H1 (cell line): ENCODE measurements at regions not wholly inside any gene's neighbourhood (a gene's known extent, or its start where the extent isn't known, plus 50 kb on each side); places are given as distances from the start of the nearest gene placed in this dataset.

Experiments
- CTCF ChIA-PET: fragments of 300-600 bp; sonication (Branson Sonifier 250); formaldehyde crosslinking; loops from one replicate; lab custom pipeline; 2021; ENCODE audit not compliant: partially characterized antibody; lab: Charles Lee
- POLR2A ChIA-PET: fragments of 300-600 bp; sonication (Branson Sonifier 250); formaldehyde crosslinking; loops from one replicate; lab custom pipeline; 2021; ENCODE audit warnings: inconsistent platforms; ENCODE audit not compliant: partially characterized antibody; lab: Charles Lee
- DNase-seq, 2 experiments: peaks; one replicate each; pipeline versions ENCODE4 v3.0.0 to v3.0.0-alpha.2; 2010 to 2022; ENCODE audit warnings: low spot score in 2 of 2, low read depth in 1 of 2, mixed read lengths in 1 of 2
- FAIRE-seq: peaks from 2 replicates; lab custom pipeline; 2011; peaks lifted over from hg19 to GRCh38; lab: Jason Lieb, UNC
- H2AFZ ChIP-seq: 2 replicates; pipeline ENCODE4 v1.8.1; 2012; ENCODE audit warnings: low read length, inconsistent platforms
- H2AK5ac ChIP-seq: 2 replicates; pipeline ENCODE4 v1.6.1; 2013; ENCODE audit warnings: low read depth, low read length
- H2BK120ac ChIP-seq: replicated peaks from 2 replicates; pipeline ENCODE3; 2013; ENCODE audit warnings: low read depth, low read length, inconsistent platforms
- H2BK12ac ChIP-seq: 2 replicates; pipeline ENCODE4 v1.6.1; 2013; ENCODE audit warnings: low read depth, low read length
- H2BK15ac ChIP-seq: 2 replicates; pipeline ENCODE4 v1.6.1; 2013; ENCODE audit warnings: low read length
- H2BK20ac ChIP-seq: 2 replicates; pipeline ENCODE4 v1.6.1; 2013; ENCODE audit warnings: low read length
- H2BK5ac ChIP-seq: 2 replicates; pipeline ENCODE4 v1.6.1; 2013; ENCODE audit warnings: low read depth, low read length
- H3K14ac ChIP-seq: 2 replicates; pipeline ENCODE4 v1.6.1; 2013; ENCODE audit warnings: inconsistent platforms; ENCODE audit not compliant: insufficient read length
- H3K18ac ChIP-seq: 2 replicates; pipeline ENCODE4 v1.6.1; 2013; ENCODE audit warnings: low read length; ENCODE audit errors: extremely low read depth
- H3K23ac ChIP-seq: 2 replicates; pipeline ENCODE4 v1.6.1; 2013; ENCODE audit warnings: inconsistent platforms; ENCODE audit not compliant: insufficient read length
- H3K23me2 ChIP-seq: 2 replicates; pipeline ENCODE4 v1.6.1; 2013; ENCODE audit warnings: low read depth, low read length
- H3K27ac ChIP-seq: 2 replicates; pipeline ENCODE4 v1.6.1; 2011; ENCODE audit warnings: low read depth, low read length, inconsistent platforms
- H3K27me3 ChIP-seq, 4 experiments: replicated peaks in 1 of 4; 1 replicate in 1 of 4; 2 replicates in 3 of 4; pipeline versions ENCODE4 v1.6.1 to v1.8.1; 2011 to 2013; ENCODE audit warnings: low read length in 3 of 4, mild to moderate bottlenecking in 3 of 4, inconsistent platforms in 2 of 4, mixed read lengths in 2 of 4, moderate library complexity in 1 of 4; ENCODE audit not compliant: control insufficient read depth in 3 of 4, insufficient read depth in 3 of 4; ENCODE audit errors: extremely low read depth in 1 of 4
- H3K36me3 ChIP-seq, 4 experiments: 2 replicates each; pipeline versions ENCODE4 v1.6.1 to v1.8.1; 2011 to 2013; ENCODE audit warnings: mild to moderate bottlenecking in 4 of 4, low read length in 3 of 4, moderate library complexity in 2 of 4, control low read depth in 1 of 4, inconsistent platforms in 1 of 4; ENCODE audit not compliant: insufficient read depth in 4 of 4, control insufficient read depth in 2 of 4
- H3K4ac ChIP-seq: replicated peaks from 2 replicates; pipeline ENCODE3; 2013; ENCODE audit warnings: low read length, low read depth, mixed read lengths, inconsistent platforms; ENCODE audit not compliant: insufficient read length
- H3K4me1 ChIP-seq, 4 experiments: replicated peaks in 1 of 4; 1 replicate in 1 of 4; 2 replicates in 3 of 4; pipeline versions ENCODE4 v1.6.1 to v1.8.1; 2011 to 2013; ENCODE audit warnings: low read length in 3 of 4, inconsistent platforms in 2 of 4, mixed read lengths in 1 of 4; ENCODE audit not compliant: insufficient read depth in 4 of 4, control insufficient read depth in 3 of 4
- H3K4me2 ChIP-seq, 2 experiments: 2 replicates each; pipeline versions ENCODE4 v1.6.1 to v1.8.1; 2011 to 2013; ENCODE audit warnings: low read depth in 2 of 2, low read length in 2 of 2, control low read depth in 1 of 2, inconsistent platforms in 1 of 2, mild to moderate bottlenecking in 1 of 2; ENCODE audit not compliant: insufficient read depth in 1 of 2
- H3K4me3 ChIP-seq, 4 experiments: fragments of 200-600, 300-600 bp in 1 of 4; sonication (generic), shearing (Covaris generic), sonication (Bioruptor Twin) in 1 of 4; 2 replicates each; pipeline versions ENCODE4 v1.5.1 to v1.8.1; 2011 to 2016; ENCODE audit warnings: low read length in 4 of 4, low read depth in 3 of 4, control low read depth in 2 of 4, inconsistent platforms in 2 of 4, mild to moderate bottlenecking in 2 of 4, mixed read lengths in 1 of 4, moderate library complexity in 1 of 4; ENCODE audit not compliant: insufficient read depth in 2 of 4; ENCODE audit errors: extremely low read depth in 1 of 4
- H3K56ac ChIP-seq: replicated peaks from 2 replicates; pipeline ENCODE3; 2013; ENCODE audit warnings: low read depth, mild to moderate bottlenecking, mixed read lengths, low read length, inconsistent platforms; ENCODE audit not compliant: insufficient read length
- H3K79me1 ChIP-seq: 2 replicates; pipeline ENCODE4 v1.6.1; 2013; ENCODE audit warnings: low read depth, low read length, control low read depth
- H3K79me2 ChIP-seq, 2 experiments: 2 replicates each; pipeline versions ENCODE4 v1.6.1 to v1.8.1; 2012 to 2013; ENCODE audit warnings: low read length in 2 of 2, mild to moderate bottlenecking in 2 of 2, inconsistent platforms in 1 of 2; ENCODE audit not compliant: insufficient read depth in 2 of 2, control insufficient read depth in 1 of 2
- H3K9ac ChIP-seq, 4 experiments: replicated peaks in 1 of 4; 1 replicate in 1 of 4; 2 replicates in 3 of 4; pipeline versions ENCODE4 v1.6.1 to v1.8.1; 2011 to 2013; ENCODE audit warnings: low read depth in 3 of 4, low read length in 3 of 4, control low read depth in 2 of 4, mild to moderate bottlenecking in 2 of 4, moderate library complexity in 2 of 4, inconsistent platforms in 1 of 4; ENCODE audit errors: extremely low read depth in 1 of 4
- H3K9me3 ChIP-seq, 2 experiments: 2 replicates each; pipeline versions ENCODE4 v1.6.1 to v1.8.1; 2012 to 2013; ENCODE audit warnings: mild to moderate bottlenecking in 2 of 2, moderate library complexity in 2 of 2, control low read depth in 1 of 2, inconsistent platforms in 1 of 2, low read depth in 1 of 2, low read length in 1 of 2, mixed read lengths in 1 of 2; ENCODE audit not compliant: insufficient read depth in 2 of 2
- H4K20me1 ChIP-seq, 2 experiments: replicated peaks in 1 of 2; 2 replicates each; pipeline versions ENCODE3 to v1.8.1; 2011 to 2013; ENCODE audit warnings: inconsistent platforms in 2 of 2, low read length in 2 of 2, mild to moderate bottlenecking in 1 of 2; ENCODE audit not compliant: insufficient read depth in 2 of 2, control insufficient read depth in 1 of 2
- H4K5ac ChIP-seq: 2 replicates; pipeline ENCODE4 v1.6.1; 2013; ENCODE audit warnings: low read length, low read depth, mixed read lengths, inconsistent platforms; ENCODE audit not compliant: insufficient read length
- H4K8ac ChIP-seq: 2 replicates; pipeline ENCODE4 v1.8.0; 2013; ENCODE audit warnings: mild to moderate bottlenecking, moderate library complexity, low read length, inconsistent platforms; ENCODE audit not compliant: insufficient read depth; ENCODE audit errors: extremely low read depth
- H4K91ac ChIP-seq: replicated peaks from 2 replicates; pipeline ENCODE3; 2013; ENCODE audit warnings: low read length, mixed read lengths, inconsistent platforms; ENCODE audit not compliant: insufficient read length
- CTBP2 ChIP-seq: IDR thresholded peaks from 2 replicates; pipeline ENCODE4 v1.7.0; 2011; ENCODE audit warnings: borderline replicate concordance, mild to moderate bottlenecking, moderate library complexity, mixed read lengths, low read length; ENCODE audit not compliant: insufficient read depth, insufficient read length
- EZH2 ChIP-seq: fragments of 200-600 bp; sonication (generic); IDR thresholded peaks from 2 replicates; pipeline ENCODE4 v1.7.1; 2012; ENCODE audit warnings: low read depth, mild to moderate bottlenecking, moderate library complexity, low read length, inconsistent platforms; ENCODE audit not compliant: severe bottlenecking
- GTF2F1 ChIP-seq: IDR thresholded peaks from 2 replicates; pipeline ENCODE4 v1.6.1; 2012; ENCODE audit warnings: low read depth, low read length, improper control_type of control experiment, borderline replicate concordance
- POU5F1 ChIP-seq: IDR thresholded peaks from 2 replicates; pipeline ENCODE4 v1.6.1; 2011; ENCODE audit warnings: low read depth, mild to moderate bottlenecking, low read length, moderate library complexity
- RFX5 ChIP-seq: IDR thresholded peaks from 2 replicates; pipeline ENCODE4 v1.6.1; 2011; ENCODE audit warnings: low read depth, low read length, improper control_type of control experiment, borderline replicate concordance
- RXRA ChIP-seq: IDR thresholded peaks from 2 replicates; pipeline ENCODE4 v1.6.1; 2011; ENCODE audit warnings: low read depth, mild to moderate bottlenecking, low read length, moderate library complexity; ENCODE audit not compliant: insufficient read depth
- SAP30 ChIP-seq: fragments of 300-600 bp; sonication (generic); IDR thresholded peaks from 2 replicates; pipeline ENCODE4 v1.7.1; 2012; ENCODE audit warnings: low read length, moderate library complexity, mild to moderate bottlenecking, inconsistent platforms; ENCODE audit not compliant: insufficient read depth, insufficient replicate concordance
- TAF7 ChIP-seq: optimal IDR thresholded peaks from 2 replicates; pipeline ENCODE3; 2011; ENCODE audit warnings: low read depth, mild to moderate bottlenecking, inconsistent platforms, low read length, moderate library complexity, borderline replicate concordance
- TBP ChIP-seq: IDR thresholded peaks from 2 replicates; pipeline ENCODE4 v1.6.1; 2011; ENCODE audit warnings: low read depth, low read length, improper control_type of control experiment
- TEAD4 ChIP-seq: IDR thresholded peaks from 2 replicates; pipeline ENCODE4 v1.6.1; 2012; ENCODE audit warnings: low read depth, low read length, inconsistent platforms, mixed read lengths
- YY1 ChIP-seq: IDR thresholded peaks from 2 replicates; pipeline ENCODE4 v1.6.1; 2011; ENCODE audit warnings: low read depth, mild to moderate bottlenecking, low read length
- WGBS, 2 experiments: shearing (Covaris generic) in 1 of 2; methylation state at CpG; one replicate each; pipeline versions ENCODE4 v1.1.6 to v1.1.7; 2013 to 2015; ENCODE audit warnings: low lambda C conversion rate in 2 of 2, mixed read lengths in 2 of 2, inconsistent platforms in 1 of 2, low coverage in 1 of 2, missing lambda C conversion rate in 1 of 2; ENCODE audit not compliant: insufficient replicate concordance in 2 of 2, insufficient coverage in 1 of 2, insufficient read length in 1 of 2; ENCODE audit errors: extremely low coverage in 1 of 2, missing lambda C conversion rate in 1 of 2; 5-methylcytosine and 5-hydroxymethylcytosine counted together
- TF ChIP-seq, protein P1 (sequence below): IDR thresholded peaks from 2 replicates; pipeline ENCODE4 v1.6.1; 2011; ENCODE audit warnings: low read length, improper control_type of control experiment
- TF ChIP-seq, protein P2 (sequence below): IDR thresholded peaks from 2 replicates; pipeline ENCODE4 v1.6.1; 2012; ENCODE audit warnings: inconsistent platforms

DNA sequence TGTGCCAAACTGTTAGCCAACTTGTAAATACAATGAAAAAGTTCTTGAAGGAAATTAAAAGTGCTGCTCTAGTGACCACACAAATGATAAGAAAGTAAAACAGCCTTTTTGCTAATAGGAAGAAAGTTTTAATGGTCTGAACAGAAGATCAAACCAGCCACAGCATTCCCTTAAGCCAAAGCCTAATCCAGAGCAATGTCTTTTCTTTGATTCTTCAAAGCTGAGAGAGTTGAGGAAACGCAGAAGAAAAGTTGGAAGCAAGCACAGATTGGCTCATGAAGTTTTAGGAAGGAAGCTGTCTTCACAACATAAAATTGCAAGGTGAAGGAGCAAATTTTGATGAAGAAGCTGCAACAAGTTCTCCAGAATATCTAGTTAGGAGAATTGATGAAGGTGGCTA lies 213.8 kb downstream of the ATXN7L3B start:
- H3K4me3 ChIP-seq = no peak overlapping the region
- H2BK15ac ChIP-seq = no peak overlapping the region
- H4K5ac ChIP-seq = no peak overlapping the region
- H3K56ac ChIP-seq = no peak overlapping the region
- no peak overlapping the region for H3K27ac ChIP-seq
- H2BK12ac ChIP-seq = no peak overlapping the region
- no peak overlapping the region for H2AFZ ChIP-seq
- no peak overlapping the region for H3K4ac ChIP-seq
- no peaks in the 10 kb centered on the region for H3K79me1 ChIP-seq
- no peaks in the 10 kb centered on the region for H3K4me1 ChIP-seq
- no peak overlapping the region for H3K14ac ChIP-seq
- no peak overlapping the region for H2BK5ac ChIP-seq
- DNase-seq (no peak), FAIRE-seq (no peak)
- no peak overlapping the region for H4K91ac ChIP-seq
- H3K27me3 ChIP-seq = no peaks in the 10 kb centered on the region
- H3K23me2 ChIP-seq = no peaks in the 10 kb centered on the region
- H3K36me3 ChIP-seq = no peaks in the 10 kb centered on the region
- TF ChIP-seq YY1 (no peak), GTF2F1 (no peak), TEAD4 (no peak), SAP30 (no peak), POU5F1 (no peak), TBP (no peak), TAF7 (no peak), EZH2 (no peak), RXRA (no peak), CTBP2 (no peak), RFX5 (no peak)
- TF ChIP-seq, protein P1, sequence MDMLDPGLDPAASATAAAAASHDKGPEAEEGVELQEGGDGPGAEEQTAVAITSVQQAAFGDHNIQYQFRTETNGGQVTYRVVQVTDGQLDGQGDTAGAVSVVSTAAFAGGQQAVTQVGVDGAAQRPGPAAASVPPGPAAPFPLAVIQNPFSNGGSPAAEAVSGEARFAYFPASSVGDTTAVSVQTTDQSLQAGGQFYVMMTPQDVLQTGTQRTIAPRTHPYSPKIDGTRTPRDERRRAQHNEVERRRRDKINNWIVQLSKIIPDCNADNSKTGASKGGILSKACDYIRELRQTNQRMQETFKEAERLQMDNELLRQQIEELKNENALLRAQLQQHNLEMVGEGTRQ = no peak
- TF ChIP-seq, protein P2, sequence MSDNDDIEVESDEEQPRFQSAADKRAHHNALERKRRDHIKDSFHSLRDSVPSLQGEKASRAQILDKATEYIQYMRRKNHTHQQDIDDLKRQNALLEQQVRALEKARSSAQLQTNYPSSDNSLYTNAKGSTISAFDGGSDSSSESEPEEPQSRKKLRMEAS = no peak
- no peak overlapping the region for H3K18ac ChIP-seq
- no peaks in the 10 kb centered on the region for H4K20me1 ChIP-seq
- 65% methylated on average over 1 of the region's 1 CpG; no CpG with 5 or more reads in 1 of the 2 experiments for WGBS, 2 experiments
- no peak overlapping the region for H4K8ac ChIP-seq
- H3K9ac ChIP-seq = no peak overlapping the region
- H2BK120ac ChIP-seq = no peak overlapping the region
- H3K4me2 ChIP-seq = no peak overlapping the region
- no peak overlapping the region for H2BK20ac ChIP-seq
- no peaks in the 10 kb centered on the region for H3K9me3 ChIP-seq
- POLR2A ChIA-PET = no interaction called here
- no peak overlapping the region for H2AK5ac ChIP-seq
- no peaks in the 10 kb centered on the region for H3K79me2 ChIP-seq
- CTCF ChIA-PET = no interaction called here
- H3K23ac ChIP-seq = no peak overlapping the region
